Stimulated activated CD4-positive, alpha-beta T cell treated with anti-CD3 and anti-CD28 coated beads, Interleukin-12 subunit alpha, Interleukin-12 subunit beta, amount 100 ng/mL, for 4 hours (primary cell): ENCODE measurements at regions not wholly inside any gene's neighbourhood (a gene's known extent, or its start where the extent isn't known, plus 50 kb on each side); places are given as distances from the start of the nearest gene placed in this dataset.
"Not testable (repeated sequence)": the region's sequence is repeated elsewhere in the genome, so short reads cannot be mapped to it uniquely, and the experiment has no call there.

Experiments used
- DNase-seq: peaks from one replicate; pipeline ENCODE4 v3.0.0-alpha.2; 2020

DNA sequence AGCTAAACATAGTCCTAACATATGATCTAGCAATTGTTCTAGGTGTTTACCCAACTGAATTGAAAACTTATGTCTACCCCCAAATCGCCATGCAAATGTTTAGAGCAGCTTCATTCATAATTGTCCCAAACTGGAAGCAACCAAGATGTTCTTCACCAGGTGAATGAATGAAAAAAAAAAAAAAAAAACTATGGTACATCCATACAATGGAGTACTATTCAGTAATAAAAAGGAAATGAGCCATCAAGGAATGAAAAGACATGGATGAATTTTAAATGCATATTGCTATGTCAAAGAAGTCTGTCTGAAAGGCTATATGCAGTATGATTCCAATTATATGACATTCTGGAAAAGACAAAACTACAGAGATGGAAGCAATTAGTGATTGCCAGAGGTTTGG lies 98.6 kb upstream of the ITPRID2 start:
- no peak for DNase-seq

DNA sequence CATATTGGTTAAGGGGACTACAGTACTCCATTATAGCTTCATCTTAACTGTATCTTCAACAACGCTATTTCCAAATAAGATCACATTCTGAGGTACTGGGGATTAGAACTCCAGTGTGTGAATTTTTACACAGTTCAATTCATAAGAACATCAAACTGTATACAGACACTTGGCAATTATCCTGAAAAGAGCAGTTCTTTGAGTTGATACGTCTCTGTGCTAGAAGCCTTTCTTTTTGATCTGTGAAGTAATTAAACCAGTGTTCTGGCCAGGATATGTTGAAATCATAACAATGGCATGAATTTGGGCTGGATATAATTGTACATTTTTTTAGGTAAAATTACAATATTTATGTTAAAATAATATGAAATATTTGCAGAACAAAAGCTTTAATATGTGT lies 93.5 kb upstream of the ITPRID2 start:
- no peak for DNase-seq

DNA sequence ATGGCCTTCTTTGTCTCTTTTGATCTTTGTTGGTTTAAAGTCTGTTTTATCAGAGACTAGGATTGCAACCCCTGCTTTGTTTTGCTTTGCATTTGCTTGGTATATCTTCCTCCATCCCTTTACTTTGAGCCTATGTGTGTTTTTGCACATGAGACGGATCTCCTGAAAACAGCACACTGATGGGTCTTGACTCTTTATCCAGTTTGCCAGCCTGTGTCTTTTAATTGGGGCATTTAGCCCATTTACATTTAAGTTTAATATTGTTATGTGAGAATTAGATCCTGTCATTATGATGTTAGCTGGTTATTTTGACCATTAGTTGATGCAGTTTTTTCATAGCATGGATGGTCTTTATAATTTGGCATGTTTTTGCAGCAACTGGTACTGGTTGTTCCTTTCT lies 89.2 kb upstream of the ITPRID2 start:
- not testable (repeated sequence) for DNase-seq

DNA sequence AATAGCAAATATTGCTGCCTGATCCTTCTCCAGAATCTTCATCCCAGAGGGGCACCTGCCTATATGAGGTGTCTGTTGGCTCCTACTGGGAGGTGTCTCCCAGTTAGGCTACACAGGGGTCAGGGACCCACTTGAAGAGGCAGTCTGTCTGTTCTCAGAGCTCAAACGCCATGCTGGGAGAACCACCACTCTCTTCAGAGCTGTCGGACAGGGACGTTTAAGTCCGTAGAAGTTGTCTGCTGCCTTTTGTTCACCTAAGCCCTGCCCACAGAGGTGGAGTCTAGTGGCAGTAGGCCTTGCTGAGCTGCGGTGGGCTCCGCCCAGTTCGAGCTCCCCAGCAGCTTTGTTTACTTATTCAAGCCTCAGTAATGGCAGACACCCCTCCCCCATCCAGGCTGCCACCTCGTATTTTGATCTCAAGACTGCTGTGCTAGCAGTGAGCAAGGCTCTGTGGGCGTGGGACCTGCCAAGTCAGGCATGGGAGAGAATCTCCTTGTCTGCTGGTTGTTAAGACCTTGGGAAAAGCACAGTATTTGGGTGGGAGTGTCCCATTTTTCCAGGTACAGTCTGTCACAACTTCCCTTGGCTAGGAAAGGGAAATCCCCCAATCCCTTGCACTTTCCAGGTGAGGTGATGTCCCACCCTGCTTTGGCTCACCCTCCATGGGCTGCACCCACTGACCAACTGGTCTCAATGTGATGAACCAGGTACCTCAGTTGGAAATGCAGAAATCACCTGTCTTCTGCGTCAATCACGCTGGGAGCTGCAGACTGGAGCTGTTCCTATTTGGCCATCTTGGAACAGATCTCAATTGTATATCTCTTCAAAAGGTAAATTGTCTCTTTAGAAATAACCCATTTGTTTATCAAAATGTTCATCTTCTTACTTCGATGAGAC lies 87.4 kb upstream of the ITPRID2 start:
- not testable (repeated sequence) for DNase-seq

DNA sequence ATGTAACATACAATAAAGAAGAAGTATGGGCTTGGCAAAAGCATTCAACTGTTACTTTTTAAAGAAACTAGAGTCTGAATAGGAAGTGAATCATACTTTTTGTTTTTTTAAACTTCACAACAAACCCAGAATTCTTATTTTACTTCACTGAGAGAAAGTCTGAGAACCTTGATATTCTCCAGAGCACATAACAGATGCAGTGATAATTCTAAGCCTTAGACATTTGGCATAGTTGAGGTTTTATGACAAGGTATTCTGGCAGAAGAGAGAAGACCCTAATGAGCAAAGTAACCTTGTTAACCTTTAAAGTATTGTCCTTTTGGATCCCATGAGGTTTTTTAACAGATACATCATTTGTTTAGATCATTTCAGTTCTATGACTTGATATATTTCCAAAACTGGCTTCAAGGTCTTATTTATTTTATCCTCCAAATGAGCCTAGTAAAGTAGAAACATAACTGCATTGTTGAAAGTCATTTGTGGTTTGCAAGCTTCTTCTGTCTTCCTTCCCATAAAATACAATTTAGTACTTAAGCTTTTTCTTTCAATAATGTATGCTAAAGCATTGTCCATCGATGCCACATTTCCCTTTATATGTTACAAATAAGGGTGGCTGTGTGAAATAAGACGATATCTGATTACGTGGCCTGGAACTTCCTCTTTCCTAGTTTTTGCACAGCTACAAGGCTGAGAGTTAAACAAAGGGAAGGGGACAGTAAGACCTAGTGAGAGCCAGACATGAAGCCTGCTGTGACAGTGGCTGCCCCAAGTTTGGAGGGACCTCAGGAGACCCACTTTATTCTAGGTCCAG lies 86.1 kb upstream of the ITPRID2 start:
- no peak for DNase-seq

DNA sequence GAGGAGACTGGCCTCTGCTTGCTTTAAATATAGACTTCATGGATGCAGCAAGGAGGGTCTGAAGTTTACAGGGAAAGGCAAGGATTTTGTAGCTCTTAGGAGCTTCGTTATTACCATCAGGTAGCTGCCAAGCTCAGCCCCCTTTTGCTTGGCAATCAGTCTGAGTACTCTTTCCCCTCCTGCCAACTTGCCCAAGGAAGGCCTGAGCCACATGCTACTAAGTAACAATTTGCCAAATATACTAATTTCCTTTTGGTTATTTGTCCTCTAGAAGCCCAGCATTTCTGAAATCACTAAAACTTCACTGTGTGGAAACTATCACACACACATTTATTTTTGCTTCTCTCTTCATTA lies 85.5 kb upstream of the ITPRID2 start:
- DNase-seq = no peak

DNA sequence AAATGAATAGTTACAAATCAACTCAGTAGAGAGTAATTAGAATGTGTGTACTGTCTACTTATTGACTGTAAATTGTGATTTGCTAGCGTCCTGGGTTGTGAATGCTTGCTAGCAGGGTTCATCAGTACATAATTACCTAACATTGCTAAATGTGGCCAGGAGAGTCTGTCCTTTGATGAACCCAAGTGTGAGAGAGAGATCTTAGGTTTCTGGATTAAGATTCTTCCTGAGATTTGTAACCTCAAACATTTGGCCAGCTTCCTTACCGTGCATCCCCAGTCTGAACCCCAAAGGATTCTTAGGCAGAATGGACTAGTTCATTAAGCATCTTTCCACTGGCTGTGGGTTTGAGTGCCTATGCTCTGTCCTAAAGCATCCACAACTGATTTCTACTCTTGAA lies 84.0 kb upstream of the ITPRID2 start:
- DNase-seq = no peak

DNA sequence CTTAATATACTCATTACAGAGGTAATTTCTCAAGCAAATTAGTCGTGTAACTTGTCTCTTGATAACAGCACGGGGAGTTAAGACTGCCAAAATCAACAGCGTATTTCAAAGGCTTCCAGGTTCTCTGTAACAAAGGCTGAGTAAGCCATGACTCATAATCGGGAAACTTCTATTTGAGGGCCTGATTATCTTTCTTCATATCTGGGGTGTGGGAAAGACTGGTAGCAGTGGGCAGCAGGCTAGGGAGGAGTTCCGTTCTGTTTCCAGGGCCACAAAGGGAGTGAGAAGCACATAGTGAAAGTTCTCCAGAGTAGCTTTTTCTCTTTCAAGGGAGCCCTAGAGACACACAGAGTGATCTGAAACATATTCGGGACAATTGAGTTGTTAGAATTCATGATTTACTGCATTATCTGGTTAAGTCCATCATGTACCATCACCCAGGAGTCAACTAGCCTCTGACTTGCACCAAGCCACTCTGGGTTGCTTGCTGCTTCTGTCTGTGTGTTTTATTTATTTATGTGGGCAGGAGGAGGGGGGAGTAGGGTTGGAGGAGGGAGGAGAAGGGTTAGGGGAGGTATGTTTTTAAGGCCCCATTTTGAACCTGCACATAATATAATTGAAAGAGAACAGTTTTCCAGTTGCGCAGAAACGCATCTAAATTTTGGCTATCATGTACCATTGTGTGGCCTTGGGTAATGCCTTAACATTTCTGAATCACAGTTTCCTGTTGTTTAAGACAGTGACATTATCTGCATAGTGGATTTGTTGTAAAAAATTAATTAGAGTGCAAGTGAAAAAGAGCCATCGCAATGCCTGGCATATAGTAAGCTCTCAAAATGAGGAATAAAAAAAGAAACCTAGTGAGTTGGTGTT lies 80.5 kb upstream of the ITPRID2 start:
- DNase-seq = no peak

DNA sequence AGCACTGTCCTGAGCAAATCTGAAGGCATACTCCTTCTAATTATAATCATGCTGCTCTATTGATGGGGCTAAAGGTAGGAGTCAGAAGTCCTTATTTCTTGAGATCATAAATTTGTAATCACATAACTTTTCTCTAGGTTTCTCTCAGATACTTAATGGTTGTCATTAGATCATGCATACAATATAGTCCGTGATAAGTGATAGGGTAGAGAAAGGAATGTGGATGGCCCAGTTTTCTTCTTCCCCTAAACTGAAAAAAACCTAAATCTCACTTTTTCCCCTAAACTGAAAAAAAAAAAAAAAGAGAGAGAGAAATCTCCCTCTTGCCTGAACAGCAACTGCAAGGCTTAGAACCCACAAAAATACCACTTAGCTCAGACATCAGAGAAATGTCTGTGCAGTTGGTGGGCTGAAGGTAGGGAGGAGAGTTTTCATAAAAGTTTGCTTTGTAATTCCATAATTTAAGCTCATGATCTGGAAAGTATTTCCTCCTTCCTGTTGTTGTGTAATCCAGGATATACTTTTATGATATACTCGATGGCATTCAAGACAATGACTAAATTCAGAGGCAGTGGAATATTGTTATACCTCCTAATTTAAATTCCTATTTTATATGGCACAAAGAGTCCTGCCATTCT lies 79.3 kb upstream of the ITPRID2 start:
- DNase-seq = no peak

DNA sequence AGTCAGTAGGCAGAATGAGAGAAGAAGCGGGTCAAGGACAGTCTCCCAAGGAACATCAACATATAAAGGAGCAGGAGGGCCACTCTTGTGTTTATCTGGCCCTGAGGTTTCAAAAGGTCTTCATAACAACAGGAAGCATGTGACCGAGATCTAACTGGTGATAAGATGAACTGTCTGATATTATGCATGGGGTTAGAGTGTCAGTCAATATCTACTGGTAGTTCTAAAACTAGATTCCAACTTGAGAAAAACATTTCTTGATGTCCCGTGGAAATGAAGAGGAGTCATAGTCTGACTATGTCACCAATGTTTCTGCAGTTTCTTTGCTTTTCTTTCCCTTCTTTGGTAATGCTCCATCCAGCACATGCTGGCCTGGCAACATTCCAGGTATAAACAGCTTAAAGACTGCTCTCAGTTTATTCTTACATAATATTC lies 77.5 kb upstream of the ITPRID2 start:
- DNase-seq = no peak

DNA sequence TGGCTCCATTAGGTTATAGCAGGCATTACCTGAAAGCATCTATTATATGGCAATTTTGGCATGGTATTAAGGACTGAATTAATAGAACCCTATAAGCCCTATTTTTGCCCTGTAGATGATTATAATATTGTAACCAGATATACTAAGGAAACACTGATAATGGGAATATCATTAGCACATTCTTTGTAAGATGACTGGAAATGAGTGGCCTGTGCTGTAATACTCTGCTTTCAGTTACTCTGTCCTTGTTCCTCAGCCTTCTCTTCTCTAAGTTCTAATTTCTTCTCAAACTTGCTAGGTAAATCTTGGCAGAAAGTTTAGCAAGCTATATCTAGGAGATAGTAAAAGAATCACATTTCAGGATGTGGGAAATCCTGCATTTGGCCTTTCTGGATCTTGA lies 74.0 kb upstream of the ITPRID2 start:
- no peak for DNase-seq

DNA sequence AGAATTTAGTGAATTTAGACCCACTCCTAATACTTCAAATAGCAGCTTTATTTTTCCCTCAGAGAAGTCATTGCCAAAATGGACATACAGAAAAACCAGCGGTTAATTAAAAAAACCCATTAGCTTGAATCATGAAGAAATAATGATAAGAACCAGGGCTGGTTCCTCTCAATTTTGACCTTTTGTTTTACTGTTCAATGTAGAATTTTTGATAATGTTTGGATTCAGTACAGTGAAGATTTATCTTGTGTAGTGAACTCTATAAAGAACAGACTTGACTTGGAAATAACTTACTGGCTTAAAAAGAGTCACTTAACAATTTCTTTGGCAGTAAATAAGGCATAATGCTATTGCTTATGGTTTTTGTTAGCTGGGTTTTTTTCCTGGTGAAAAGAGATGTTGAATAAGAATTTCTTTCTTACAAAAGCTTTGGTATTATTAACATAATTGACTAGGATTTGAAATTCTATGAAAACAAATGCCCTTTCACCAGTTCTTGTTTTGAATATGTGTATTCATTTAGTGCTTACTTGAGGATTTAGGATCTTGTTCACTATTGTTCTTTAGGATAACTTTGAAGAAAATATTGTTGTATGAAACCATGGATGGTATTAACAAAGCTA lies 73.4 kb upstream of the ITPRID2 start:
- no peak for DNase-seq

DNA sequence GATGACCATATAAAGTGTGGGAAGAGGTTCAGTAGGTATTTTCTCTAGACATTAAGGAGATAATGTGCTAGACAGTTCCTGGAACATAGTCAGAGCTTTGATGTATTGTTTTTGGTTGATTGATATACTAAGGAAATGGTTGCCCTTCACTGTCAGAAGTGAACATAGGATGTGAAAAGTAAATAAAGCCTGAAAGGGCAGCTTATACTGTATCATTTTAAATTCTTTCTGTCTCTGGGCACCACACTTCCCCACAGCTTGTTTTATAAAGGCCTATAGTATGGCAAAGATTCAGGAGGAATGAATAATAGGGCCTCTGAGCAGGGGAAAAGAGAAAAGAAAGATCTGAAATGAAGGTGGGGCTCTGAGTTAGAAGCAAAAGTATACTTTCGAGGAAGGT lies 72.7 kb upstream of the ITPRID2 start:
- no peak for DNase-seq

DNA sequence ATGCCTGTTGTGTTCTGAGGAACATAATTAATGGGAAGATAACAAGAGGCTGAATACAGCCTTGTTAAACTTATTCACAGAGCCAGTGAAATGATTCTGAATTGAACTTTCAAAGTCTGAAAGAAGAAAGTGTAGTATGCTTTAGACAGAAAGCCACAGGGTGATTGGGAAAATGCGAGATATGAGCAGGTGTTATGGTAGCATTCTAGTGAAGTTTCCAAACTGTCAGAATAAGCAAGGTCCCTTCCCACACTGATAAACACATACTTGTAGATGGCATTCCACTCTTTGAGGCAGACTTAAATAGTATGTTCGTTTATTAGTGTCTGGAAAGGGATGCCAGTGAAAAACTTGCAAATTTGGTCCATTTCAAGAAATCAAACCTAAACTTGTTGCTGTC lies 70.5 kb upstream of the ITPRID2 start:
- DNase-seq = no peak

DNA sequence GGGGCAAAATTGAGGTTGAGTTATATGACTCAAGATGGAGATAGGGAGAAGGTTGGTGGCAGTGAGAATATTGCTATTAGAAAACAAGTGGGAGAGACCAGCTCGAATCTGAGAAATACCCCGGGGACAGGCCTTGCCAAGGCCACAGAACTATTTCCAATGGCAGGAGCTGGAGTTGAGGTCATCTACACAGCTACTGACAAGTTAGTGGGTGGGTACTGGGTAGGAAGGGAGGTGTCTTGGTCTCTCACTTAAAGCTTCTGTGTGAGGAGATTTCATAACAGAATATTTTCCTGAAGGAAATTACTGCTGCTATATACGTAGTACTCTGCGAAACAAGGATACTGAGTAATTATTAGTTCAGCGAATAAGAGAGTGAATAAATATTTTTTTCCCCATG lies 69.4 kb upstream of the ITPRID2 start:
- DNase-seq = no peak

DNA sequence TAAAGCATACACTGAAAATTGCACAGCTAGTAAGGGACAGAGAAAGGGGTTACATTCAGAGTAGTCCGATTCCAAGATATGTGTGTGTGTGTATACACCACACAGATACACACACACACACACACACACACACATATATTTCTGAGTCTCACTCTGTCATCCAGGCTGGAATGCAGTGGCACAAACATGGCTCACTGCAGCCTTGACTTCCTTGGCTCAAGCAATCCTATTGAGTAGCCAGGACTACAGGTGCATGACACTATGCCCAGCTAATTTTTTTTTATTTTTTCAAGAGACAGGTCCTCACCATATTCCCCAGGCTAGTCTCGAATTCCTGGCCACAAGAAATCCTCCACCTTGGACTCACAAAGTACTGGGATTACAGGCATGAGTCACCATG lies 68.1 kb upstream of the ITPRID2 start:
- DNase-seq = no peak

DNA sequence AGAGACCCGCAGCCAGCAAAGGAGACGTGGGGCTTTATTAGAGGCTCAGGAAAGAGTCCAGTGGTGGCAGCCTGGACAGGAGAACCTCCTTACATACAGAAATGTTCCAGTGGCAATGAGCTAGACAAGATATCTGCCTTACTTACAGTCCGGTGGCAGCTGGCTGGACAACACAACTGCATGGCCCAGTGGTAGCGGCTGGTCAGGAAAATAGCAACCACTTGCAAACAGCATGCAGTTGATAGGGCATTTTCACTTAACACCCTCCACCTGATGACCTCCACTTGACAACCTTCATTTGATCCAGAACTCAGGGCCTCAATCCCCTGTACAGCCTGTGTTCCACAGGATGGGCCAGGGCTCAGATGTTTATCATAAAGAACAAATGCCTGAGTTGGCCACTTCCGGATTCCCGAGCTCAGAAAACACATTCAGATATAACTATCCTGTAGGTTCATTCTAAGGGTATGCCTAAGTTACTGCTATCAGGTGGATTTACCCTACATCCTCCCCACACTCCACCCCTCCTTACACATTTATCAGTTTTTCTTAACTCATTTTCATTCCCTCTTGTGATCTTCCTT lies 63.3 kb upstream of the ITPRID2 start:
- no peak for DNase-seq

DNA sequence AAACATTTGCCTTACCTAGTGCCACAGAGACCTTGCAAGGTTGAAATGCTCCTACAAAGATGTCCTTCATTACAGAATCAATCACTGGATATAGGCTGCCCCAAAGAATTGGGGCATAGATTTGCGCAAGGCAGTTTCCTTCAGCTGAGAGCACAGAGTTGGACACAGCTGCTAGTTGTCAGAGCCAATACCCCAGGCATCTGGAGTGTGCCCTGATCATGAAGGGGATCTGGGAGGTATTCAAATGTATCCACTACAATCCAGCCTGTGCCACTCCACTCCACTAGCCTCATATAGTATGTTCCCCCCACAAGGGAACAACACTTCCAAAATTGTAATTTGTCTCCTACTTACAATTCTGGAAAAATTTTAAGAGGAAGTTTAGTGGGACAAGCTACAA lies 62.3 kb upstream of the ITPRID2 start:
- no peak for DNase-seq

DNA sequence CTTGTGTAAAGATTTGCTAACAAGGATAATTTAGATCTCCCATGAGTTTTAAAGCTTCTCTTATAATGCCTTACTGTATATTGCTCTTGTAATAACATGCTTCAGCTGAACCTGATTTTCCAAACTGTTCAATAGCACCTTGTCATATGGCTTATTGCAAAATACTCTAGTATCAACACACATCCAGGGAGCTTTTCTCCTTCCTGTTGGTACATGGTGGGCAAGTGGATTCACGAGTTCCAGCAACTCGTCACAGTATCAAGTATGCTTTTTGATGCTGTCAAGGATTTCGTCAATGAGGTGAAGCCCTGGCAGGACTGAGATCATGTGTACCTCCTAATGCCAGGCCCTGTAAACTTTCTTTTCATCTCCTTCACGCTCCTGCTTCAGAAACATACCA lies 59.5 kb upstream of the ITPRID2 start:
- DNase-seq = no peak

DNA sequence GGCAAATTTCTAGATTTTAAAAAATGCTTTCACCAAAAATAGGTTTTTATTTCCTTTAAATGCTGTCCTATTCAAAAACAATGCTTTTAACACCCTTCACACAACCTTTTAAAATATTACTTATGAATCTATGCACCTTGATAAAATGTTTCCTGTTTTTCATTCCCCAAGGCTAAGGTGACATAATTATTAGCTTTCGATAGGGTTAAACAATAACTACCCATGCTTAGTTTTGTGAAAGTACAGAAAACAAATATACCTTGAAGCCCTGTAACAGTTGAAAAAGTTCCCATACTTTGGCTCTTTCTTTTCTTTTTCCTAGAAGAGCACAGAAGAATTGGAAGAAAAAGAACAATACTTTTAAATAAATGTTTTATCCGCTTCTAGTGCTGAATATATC lies 54.9 kb upstream of the ITPRID2 start:
- no peak for DNase-seq

DNA sequence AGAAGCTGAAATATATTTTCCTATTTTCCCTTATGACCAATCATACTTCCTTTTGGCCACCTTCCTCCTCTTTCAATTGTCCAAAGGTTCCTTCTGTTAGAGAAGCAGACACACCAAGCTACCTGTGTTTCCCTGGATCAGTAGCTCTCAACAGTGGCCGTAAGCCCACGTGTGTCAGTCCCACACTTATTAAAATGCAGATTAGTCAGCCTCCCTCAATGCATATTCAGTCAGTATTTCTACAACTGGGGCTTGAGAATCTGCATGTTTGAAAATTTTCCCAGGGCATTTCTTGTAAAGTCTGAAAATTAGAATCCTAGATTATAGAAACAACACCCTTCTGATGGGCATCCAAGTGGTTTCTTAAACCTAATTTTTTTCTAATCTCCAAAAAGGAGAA lies 54.0 kb upstream of the ITPRID2 start:
- DNase-seq = no peak

DNA sequence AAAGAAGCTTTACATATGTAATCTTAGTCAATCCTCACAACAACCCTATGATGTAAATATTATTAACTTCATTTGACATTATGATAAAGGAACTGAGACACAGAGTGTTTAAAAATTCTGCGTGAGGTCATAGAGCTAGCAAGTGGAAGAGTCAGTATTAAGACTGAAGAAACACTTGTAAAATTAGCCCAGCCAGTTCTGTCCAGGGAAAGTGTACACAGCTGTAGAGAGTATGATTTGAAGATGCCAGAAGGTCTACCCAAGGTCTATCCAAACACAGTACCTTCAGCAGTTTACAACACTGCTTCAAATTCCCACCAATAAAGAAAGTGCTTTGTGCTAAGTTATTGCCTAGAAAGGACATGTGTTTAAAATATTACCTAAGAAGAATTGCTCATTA lies 51.7 kb upstream of the ITPRID2 start:
- no peak for DNase-seq
